B cell (primary cell): ENCODE measurements at regions not wholly inside any gene's neighbourhood (a gene's known extent, or its start where the extent isn't known, plus 50 kb on each side); places are given as distances from the start of the nearest gene placed in this dataset.

ENCODE experiments used
- ATAC-seq: fragments of 200-7000 bp; cut with Tn5 transposase; one replicate; pipeline ENCODE4 v1.10.0; 2021; ENCODE audit warnings: low read depth, mild to moderate bottlenecking, moderate number of reproducible peaks, moderate library complexity
- CTCF ChIA-PET: fragments of 350-600 bp; sonication (Branson Sonifier 250); formaldehyde crosslinking; loops from one replicate; lab custom pipeline; 2021; ENCODE audit warnings: antibody characterized with exemption, inconsistent platforms; lab: Charles Lee
- POLR2A ChIA-PET: fragments of 350-600 bp; sonication (Branson Sonifier 250); formaldehyde crosslinking; loops from one replicate; lab custom pipeline; 2021; ENCODE audit warnings: antibody characterized with exemption; lab: Charles Lee
- DNase-seq: peaks from one replicate; pipeline ENCODE4 v3.0.0; 2013
- H2AFZ ChIP-seq: 2 replicates; pipeline ENCODE4 v1.6.1; 2012; ENCODE audit warnings: mild to moderate bottlenecking, low read depth, low read length; ENCODE audit not compliant: insufficient read depth, poor library complexity, severe bottlenecking
- H3K27ac ChIP-seq, 2 donors: 1 replicate in 1 of 2; 2 replicates in 1 of 2; pipeline ENCODE4 v1.5.1; 2012 to 2013; ENCODE audit warnings: low read length in 2 of 2, mild to moderate bottlenecking in 2 of 2, moderate library complexity in 1 of 2
- H3K27me3 ChIP-seq, 4 experiments: fragments of 200-600 bp in 1 of 4; sonication (generic) in 1 of 4; replicated peaks in 1 of 4; 1 replicate in 2 of 4; 2 replicates in 2 of 4; pipeline versions ENCODE4 v1.6.1 to v1.7.0; 2013 to 2016; ENCODE audit warnings: low read length in 3 of 4, mild to moderate bottlenecking in 2 of 4, mixed read lengths in 1 of 4, moderate library complexity in 1 of 4; ENCODE audit not compliant: insufficient read depth in 4 of 4, control insufficient read depth in 3 of 4; ENCODE audit errors: control extremely low read depth in 1 of 4
- H3K36me3 ChIP-seq, 2 experiments: replicated peaks in 1 of 2; 1 replicate in 1 of 2; 2 replicates in 1 of 2; pipeline versions ENCODE4 v1.6.1 to v1.7.1; 2013; ENCODE audit warnings: low read length in 1 of 2; ENCODE audit not compliant: insufficient read depth in 2 of 2, control insufficient read depth in 1 of 2; ENCODE audit errors: control extremely low read depth in 1 of 2, extremely low read depth in 1 of 2
- H3K4me1 ChIP-seq, 2 donors: fragments of 200-600 bp in 1 of 2; sonication (generic) in 1 of 2; 1 replicate in 1 of 2; 2 replicates in 1 of 2; pipeline versions ENCODE4 v1.5.1 to v1.6.1; 2013 to 2017; ENCODE audit warnings: low read length in 2 of 2; ENCODE audit not compliant: control insufficient read depth in 2 of 2, insufficient read depth in 2 of 2
- H3K4me2 ChIP-seq: replicated peaks from 2 replicates; pipeline ENCODE3; 2012; ENCODE audit warnings: mild to moderate bottlenecking, low read depth, low read length; ENCODE audit not compliant: poor library complexity, severe bottlenecking
- H3K4me3 ChIP-seq, 5 experiments: fragments of 200-600 bp in 1 of 5; sonication (generic) in 1 of 5; 1 replicate in 3 of 5; 2 replicates in 2 of 5; pipeline versions ENCODE4 v1.5.1 to v1.7.0; 2011 to 2016; ENCODE audit warnings: low read length in 4 of 5, mild to moderate bottlenecking in 4 of 5, low read depth in 2 of 5, control low read depth in 1 of 5, moderate library complexity in 1 of 5; ENCODE audit not compliant: insufficient read depth in 1 of 5; ENCODE audit errors: control extremely low read depth in 1 of 5, extremely low read depth in 1 of 5
- H3K79me2 ChIP-seq: fragments of 200-600 bp; sonication (generic); one replicate; pipeline ENCODE4 v1.6.0; 2016; ENCODE audit warnings: low read length; ENCODE audit not compliant: control insufficient read depth, insufficient read depth
- H3K9ac ChIP-seq: fragments of 200-600 bp; sonication (generic); 2 replicates; pipeline ENCODE4 v1.6.1; 2017; ENCODE audit warnings: mild to moderate bottlenecking, low read length, moderate library complexity
- H3K9me3 ChIP-seq, 3 donors: one replicate each; pipeline versions ENCODE4 v1.6.1 to v1.7.1; 2013; ENCODE audit warnings: low read length in 2 of 3; ENCODE audit not compliant: control insufficient read depth in 2 of 3, insufficient read depth in 1 of 3; ENCODE audit errors: control extremely low read depth in 1 of 3
- H4K20me1 ChIP-seq: 2 replicates; pipeline ENCODE4 v1.6.0; 2012; ENCODE audit warnings: mild to moderate bottlenecking, low read length; ENCODE audit not compliant: insufficient read depth, control insufficient read depth, poor library complexity, severe bottlenecking
- H3K27ac Mint-ChIP-seq: one replicate; pipeline ENCODE4 v1.8.0; 2021; ENCODE audit warnings: mixed read lengths
- H3K27me3 Mint-ChIP-seq: one replicate; pipeline ENCODE4 v1.8.0; 2021; ENCODE audit warnings: mixed read lengths
- H3K4me1 Mint-ChIP-seq: one replicate; pipeline ENCODE4 v1.8.0; 2021; ENCODE audit warnings: mixed read lengths
- H3K4me3 Mint-ChIP-seq: one replicate; pipeline ENCODE4 v1.8.0; 2021; ENCODE audit warnings: mixed read lengths
- H3K9me3 Mint-ChIP-seq: one replicate; pipeline ENCODE4 v1.8.0; 2022; ENCODE audit warnings: mixed read lengths; ENCODE audit not compliant: insufficient read depth
- EZH2 ChIP-seq: IDR thresholded peaks from 2 replicates; pipeline ENCODE4 v1.6.1; 2012; ENCODE audit warnings: borderline replicate concordance, low read depth, mild to moderate bottlenecking, moderate library complexity, low read length; ENCODE audit not compliant: insufficient read depth, poor library complexity, severe bottlenecking
- WGBS: methylation state at CpG from one replicate; pipeline ENCODE4 v1.1.5; 2013; ENCODE audit warnings: missing lambda C conversion rate; ENCODE audit not compliant: insufficient coverage; 5-methylcytosine and 5-hydroxymethylcytosine counted together
- intact Hi-C: fragments of 100-400 bp; cut with micrococcal nuclease; formaldehyde crosslinking; loops from one replicate; pipeline ENCODE4 v1.10.0; 2022
- TF ChIP-seq, protein P1 (sequence below): fragments of 200-600 bp; IDR thresholded peaks from one replicate; pipeline ENCODE4 v1.8.0; 2022; ENCODE audit warnings: antibody characterized with exemption, mild to moderate bottlenecking

GRCh38 chr13:40120781-40121180 lies 465.3 kb downstream of the COG6 start:
- Histone ChIP-seq H2AFZ (no peak overlapping the region), H3K4me2 (no peak overlapping the region), H3K4me3 (no peak overlapping the region), H3K27ac (no peak overlapping the region), H3K9me3 (peaks cover 0 to 5% (median 4%) of the 10 kb centered on the region in 3 donors), H4K20me1 (no peaks in the 10 kb centered on the region), H3K27me3 (no peaks in the 10 kb centered on the region), H3K4me1 (peaks cover 9% of the 10 kb centered on the region in 2 donors), H3K36me3 (no peaks in the 10 kb centered on the region), H3K79me2 (no peaks in the 10 kb centered on the region), H3K9ac (no peak overlapping the region)
- WGBS = no CpG with 5 or more reads among the region's 4 CpGs
- no peak overlapping the region for H3K4me3 Mint-ChIP-seq
- no peaks in the 10 kb centered on the region for H3K27me3 Mint-ChIP-seq
- ChIA-PET CTCF (no interaction called here), POLR2A (no interaction called here)
- DNase-seq (no peak), ATAC-seq (no peak)
- TF ChIP-seq, protein P1, sequence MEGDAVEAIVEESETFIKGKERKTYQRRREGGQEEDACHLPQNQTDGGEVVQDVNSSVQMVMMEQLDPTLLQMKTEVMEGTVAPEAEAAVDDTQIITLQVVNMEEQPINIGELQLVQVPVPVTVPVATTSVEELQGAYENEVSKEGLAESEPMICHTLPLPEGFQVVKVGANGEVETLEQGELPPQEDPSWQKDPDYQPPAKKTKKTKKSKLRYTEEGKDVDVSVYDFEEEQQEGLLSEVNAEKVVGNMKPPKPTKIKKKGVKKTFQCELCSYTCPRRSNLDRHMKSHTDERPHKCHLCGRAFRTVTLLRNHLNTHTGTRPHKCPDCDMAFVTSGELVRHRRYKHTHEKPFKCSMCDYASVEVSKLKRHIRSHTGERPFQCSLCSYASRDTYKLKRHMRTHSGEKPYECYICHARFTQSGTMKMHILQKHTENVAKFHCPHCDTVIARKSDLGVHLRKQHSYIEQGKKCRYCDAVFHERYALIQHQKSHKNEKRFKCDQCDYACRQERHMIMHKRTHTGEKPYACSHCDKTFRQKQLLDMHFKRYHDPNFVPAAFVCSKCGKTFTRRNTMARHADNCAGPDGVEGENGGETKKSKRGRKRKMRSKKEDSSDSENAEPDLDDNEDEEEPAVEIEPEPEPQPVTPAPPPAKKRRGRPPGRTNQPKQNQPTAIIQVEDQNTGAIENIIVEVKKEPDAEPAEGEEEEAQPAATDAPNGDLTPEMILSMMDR = no peak
- no peak for TF ChIP-seq EZH2
- H3K4me1 Mint-ChIP-seq = peaks cover 18% of the 10 kb centered on the region
- no peaks in the 10 kb centered on the region for H3K9me3 Mint-ChIP-seq
- H3K27ac Mint-ChIP-seq = no peak overlapping the region
- intact Hi-C loops = no loop called here

DNA sequence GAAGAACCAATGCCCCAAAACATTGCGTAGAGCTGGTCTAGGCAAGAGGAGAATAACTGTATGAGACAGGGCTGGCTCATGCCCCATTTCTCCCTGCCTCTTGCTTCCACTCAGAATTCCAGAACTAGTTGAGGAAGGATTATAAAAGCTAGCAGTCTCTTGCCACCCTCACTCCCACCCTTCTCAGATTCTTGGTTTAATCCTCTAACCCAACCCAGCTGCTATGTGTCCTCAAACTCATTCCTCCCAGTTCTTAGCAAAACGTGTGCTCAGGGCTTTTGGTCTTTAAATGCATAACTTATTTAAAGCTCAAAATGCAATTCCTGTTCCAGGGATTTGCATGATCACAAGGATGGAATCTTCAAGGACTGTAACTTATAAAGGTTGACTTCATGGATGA lies 466.3 kb downstream of the COG6 start:
- no peak overlapping the region for H3K27ac ChIP-seq
- no peak overlapping the region for H3K27ac Mint-ChIP-seq
- H3K27me3 Mint-ChIP-seq = no peaks in the 10 kb centered on the region
- H3K9ac ChIP-seq = no peak overlapping the region
- H3K4me3 ChIP-seq = no peak overlapping the region
- DNase-seq (no peak), ATAC-seq (no peak)
- no peaks in the 10 kb centered on the region for H3K36me3 ChIP-seq
- POLR2A ChIA-PET = no interaction called here
- TF ChIP-seq EZH2 = no peak
- TF ChIP-seq, protein P1 = no peak
- no peak overlapping the region for H3K4me3 Mint-ChIP-seq
- CTCF ChIA-PET = interaction anchor here (0.6 to 0.9 kb wide), 2 partner anchors 18 to 985 kb away, joined by 3 to 4 read pairs; no protein-coding TSS in a partner anchor
- H3K4me1 Mint-ChIP-seq = peaks cover 20% of the 10 kb centered on the region
- intact Hi-C loops = no loop called here
- H4K20me1 ChIP-seq = no peaks in the 10 kb centered on the region
- H3K27me3 ChIP-seq = no peaks in the 10 kb centered on the region
- H3K9me3 Mint-ChIP-seq = no peaks in the 10 kb centered on the region
- no peaks in the 10 kb centered on the region for H3K79me2 ChIP-seq
- no peak overlapping the region for H3K4me2 ChIP-seq
- peaks cover 0 to 5% (median 4%) of the 10 kb centered on the region in 3 donors for H3K9me3 ChIP-seq
- WGBS = no CpG with 5 or more reads among the region's 2 CpGs
- H2AFZ ChIP-seq = no peak overlapping the region
- H3K4me1 ChIP-seq = peaks cover 18% of the 10 kb centered on the region in 2 donors
